Bronchial epithelial cell (primary cell): ENCODE measurements at regions not wholly inside any gene's neighbourhood (a gene's known extent, or its start where the extent isn't known, plus 50 kb on each side); places are given as distances from the start of the nearest gene placed in this dataset.

Source experiments
- DNase-seq: peaks from one replicate; pipeline ENCODE4 v3.0.0-alpha.2; 2010; ENCODE audit warnings: low read depth
- FAIRE-seq: peaks from 2 replicates; lab custom pipeline; 2011; peaks lifted over from hg19 to GRCh38; lab: Jason Lieb, UNC
- H3K27me3 ChIP-seq: 2 replicates; pipeline ENCODE4 v1.5.1; 2011; ENCODE audit warnings: low read length; ENCODE audit not compliant: control insufficient read depth, insufficient read depth
- H3K36me3 ChIP-seq: 2 replicates; pipeline ENCODE4 v1.5.1; 2011; ENCODE audit warnings: low read length; ENCODE audit not compliant: control insufficient read depth, insufficient read depth
- H3K4me3 ChIP-seq: 2 replicates; pipeline ENCODE4 v1.5.1; 2011; ENCODE audit warnings: mild to moderate bottlenecking, low read depth, low read length, control low read depth
- CTCF ChIP-seq: IDR thresholded peaks from 2 replicates; pipeline ENCODE4 v1.5.1; 2011; ENCODE audit warnings: mild to moderate bottlenecking, moderate library complexity, low read length, control low read depth, inconsistent platforms; ENCODE audit not compliant: insufficient read depth, severe bottlenecking

- no peaks in the 10 kb centered on the region for H3K36me3 ChIP-seq
- no peaks in the 10 kb centered on the region for H3K27me3 ChIP-seq
- DNase-seq (no peak), FAIRE-seq (no peak)
- H3K4me3 ChIP-seq: no peak overlapping the region
- TF ChIP-seq CTCF: no peak
Measured at GRCh38 chr4:1471443-1472147, 65.4 kb upstream of the NKX1-1 start.

GRCh38 chr4:1470816-1471442, 64.7 kb upstream of the NKX1-1 start:
- no peak overlapping the region for H3K4me3 ChIP-seq
- TF ChIP-seq CTCF: no peak
- no peak for DNase-seq
- H3K27me3 ChIP-seq: no peaks in the 10 kb centered on the region
- no peak for FAIRE-seq
- no peaks in the 10 kb centered on the region for H3K36me3 ChIP-seq

GRCh38 chr4:1470393-1470670, 64.1 kb upstream of the NKX1-1 start:
- no peak overlapping the region for H3K4me3 ChIP-seq
- H3K36me3 ChIP-seq: no peaks in the 10 kb centered on the region
- H3K27me3 ChIP-seq: no peaks in the 10 kb centered on the region
- no peak for TF ChIP-seq CTCF
- FAIRE-seq: no peak
- no peak for DNase-seq

- Histone ChIP-seq H3K4me3 (no peak overlapping the region), H3K27me3 (no peaks in the 10 kb centered on the region), H3K36me3 (no peaks in the 10 kb centered on the region)
- DNase-seq: peak; percentile 34
- no peak for FAIRE-seq
- TF ChIP-seq CTCF: no peak
Measured at GRCh38 chr4:1469607-1470392, 63.6 kb upstream of the NKX1-1 start.

GRCh38 chr4:1469043-1469442, 62.8 kb upstream of the NKX1-1 start:
- Histone ChIP-seq H3K36me3 (no peaks in the 10 kb centered on the region), H3K27me3 (no peaks in the 10 kb centered on the region), H3K4me3 (no peak overlapping the region)
- FAIRE-seq (no peak), DNase-seq (no peak)
- TF ChIP-seq CTCF: no peak
